KG1 (cell line): ENCODE measurements at regions not wholly inside any gene's neighbourhood (a gene's known extent, or its start where the extent isn't known, plus 50 kb on each side); places are given as distances from the start of the nearest gene placed in this dataset.
"Not testable (repeated sequence)": the region's sequence is repeated elsewhere in the genome, so short reads cannot be mapped to it uniquely, and the experiment has no call there.

Source experiments
- DNase-seq: peaks from one replicate; lab custom pipeline; 2025; lab: John Stamatoyannopoulos, UW

DNA sequence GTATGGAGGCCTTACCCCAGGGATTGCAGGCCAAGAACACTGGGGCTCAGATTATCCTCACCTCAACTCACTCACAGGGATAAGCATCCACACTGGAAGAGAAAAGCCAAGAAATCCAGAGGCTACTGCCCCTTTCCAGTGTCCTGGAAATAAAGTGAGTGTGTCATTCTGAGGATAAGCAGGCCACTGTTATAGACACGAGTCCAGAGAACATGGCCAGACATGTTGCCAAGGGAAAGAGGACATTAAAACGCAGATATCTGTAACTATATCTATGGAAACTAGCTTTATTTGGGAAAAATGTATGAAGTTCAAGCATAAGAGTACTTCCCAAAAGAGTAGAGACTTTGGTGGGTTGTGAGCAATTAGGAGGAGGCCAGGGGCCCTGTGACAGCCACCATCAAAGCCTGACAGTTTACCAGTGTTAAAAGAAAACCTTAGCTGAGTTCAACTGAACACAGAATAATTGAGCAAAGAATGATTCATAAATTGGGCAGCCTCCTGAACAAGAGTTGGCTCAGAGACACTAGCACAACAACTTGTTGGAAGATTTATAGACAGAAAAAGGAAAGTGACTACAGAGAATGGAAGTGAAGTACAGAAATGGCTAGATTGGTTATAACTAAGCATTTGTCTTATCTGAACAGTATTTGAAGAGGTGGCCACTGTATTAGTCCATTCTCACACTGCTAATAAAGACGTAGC is 1222.2 kb downstream of the STIM2 start:
- DNase-seq: no peak

DNA sequence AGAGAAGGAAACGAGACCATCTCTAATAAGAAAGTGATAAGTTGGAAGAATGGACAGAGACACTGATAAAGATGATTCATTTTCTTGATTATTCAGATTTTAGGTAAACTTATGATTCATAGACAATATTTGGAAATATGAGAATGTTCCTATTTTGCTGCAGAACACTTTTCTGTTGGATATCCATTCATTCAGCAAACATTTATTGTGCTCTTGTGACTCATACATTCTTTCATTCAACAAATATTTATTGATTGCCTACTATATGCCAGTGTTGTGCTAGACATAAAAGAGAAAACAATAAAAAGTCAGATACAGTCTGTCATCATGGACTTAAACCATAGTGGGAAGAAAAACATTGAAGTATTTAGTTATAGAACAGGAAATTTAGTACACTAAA is 1232.0 kb downstream of the STIM2 start:
- no peak for DNase-seq

DNA sequence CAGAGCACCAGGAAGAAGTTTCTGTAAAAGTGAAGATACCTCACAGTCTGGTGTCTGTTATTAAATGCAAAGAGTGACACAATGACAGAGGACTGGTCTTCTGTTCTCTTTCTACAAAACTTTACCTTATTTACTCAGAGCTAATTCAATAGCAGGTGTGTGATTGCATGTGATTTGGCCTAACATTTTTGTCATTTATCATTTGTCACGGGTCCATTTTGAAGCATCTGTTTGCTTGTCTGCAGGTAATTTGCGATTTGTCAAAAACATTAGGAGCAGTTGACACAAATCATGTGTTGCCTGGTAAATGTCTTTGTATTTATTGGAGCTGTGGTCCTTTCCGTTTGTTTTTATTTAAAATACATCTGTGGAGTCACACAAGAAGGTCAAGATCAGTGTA is 1232.4 kb downstream of the STIM2 start:
- no peak for DNase-seq

DNA sequence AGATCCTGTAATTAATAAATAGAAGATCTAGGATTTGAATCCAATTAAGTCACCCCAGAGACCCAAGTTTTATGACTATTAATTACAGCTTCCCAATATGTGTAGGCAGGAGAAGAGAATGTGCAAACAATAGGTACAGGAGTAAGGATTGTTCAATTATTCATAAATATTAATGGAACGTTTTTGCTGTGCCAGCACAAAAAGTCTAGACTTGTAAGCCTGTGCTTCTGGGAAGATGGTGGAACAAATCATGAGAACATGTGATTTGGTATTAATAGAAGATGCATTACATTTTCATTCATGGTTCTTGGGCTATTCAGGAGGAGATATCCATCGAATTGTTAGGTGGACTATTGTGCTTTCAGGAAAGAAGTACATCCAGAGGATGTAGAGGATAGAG is 1240.9 kb downstream of the STIM2 start:
- no peak for DNase-seq

DNA sequence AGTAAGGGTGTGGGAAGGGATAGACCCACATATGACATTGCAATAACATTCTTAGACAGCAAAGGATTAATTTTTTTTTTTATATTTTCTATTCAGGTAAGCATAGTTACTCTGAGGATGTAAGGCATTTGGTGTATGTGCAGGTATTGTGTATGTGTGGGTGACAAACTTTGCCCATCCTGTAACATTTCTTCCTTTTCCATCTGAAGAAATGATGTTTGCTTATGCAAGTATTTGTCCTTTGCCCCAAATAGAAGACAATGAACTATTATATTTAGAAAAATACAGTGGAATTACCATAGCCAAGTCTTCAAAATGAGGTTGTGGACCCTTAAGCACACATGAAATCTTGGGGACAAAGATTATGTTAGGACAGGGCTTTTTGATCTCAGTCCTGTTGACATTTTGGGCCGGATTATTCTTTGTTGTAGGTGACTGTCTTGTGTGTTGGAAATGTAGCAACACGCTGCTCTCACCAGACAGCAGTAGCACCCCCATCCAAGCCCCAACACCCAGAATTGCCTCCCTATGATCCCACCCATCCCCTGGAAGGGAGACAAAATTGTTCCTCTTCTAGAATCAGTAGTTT is 1244.7 kb downstream of the STIM2 start:
- no peak for DNase-seq

DNA sequence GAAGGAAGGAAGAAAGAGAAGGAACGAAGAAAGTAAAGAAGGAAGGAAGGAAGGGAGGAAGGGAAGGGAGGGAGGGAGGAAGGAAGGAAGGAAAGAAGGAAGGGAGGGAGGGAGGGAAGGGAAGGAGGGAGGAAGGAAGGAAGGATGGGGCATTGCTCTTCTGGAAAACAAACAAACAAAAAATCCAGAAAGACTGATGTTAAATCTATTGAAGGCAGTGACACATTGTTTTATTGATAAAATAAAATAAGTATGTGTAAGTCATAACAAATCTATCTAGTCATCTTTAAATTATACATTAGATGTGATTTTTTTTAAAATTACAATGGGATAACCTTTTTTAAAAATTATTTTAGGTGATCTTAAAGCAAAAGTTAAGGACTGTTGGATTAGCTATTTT is 1245.5 kb downstream of the STIM2 start:
- DNase-seq: no peak

DNA sequence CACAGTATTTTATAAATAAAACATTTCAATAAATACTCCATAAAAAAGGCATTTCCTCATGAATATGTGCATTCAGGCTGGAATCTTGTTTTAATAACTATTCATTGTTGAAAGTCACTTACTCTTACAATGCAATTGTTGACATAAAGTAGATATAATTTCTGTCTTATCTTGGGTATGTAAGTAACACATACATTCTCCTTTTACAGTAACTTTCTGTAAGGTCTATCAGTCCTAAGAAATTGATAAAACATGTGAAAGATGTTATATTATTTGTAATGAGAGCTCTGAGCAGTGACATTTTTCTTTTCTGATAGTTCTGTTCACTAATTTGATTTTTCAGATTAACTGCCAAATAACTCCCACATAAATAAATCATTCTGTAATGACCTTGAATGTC is 1249.2 kb downstream of the STIM2 start:
- DNase-seq: no peak

DNA sequence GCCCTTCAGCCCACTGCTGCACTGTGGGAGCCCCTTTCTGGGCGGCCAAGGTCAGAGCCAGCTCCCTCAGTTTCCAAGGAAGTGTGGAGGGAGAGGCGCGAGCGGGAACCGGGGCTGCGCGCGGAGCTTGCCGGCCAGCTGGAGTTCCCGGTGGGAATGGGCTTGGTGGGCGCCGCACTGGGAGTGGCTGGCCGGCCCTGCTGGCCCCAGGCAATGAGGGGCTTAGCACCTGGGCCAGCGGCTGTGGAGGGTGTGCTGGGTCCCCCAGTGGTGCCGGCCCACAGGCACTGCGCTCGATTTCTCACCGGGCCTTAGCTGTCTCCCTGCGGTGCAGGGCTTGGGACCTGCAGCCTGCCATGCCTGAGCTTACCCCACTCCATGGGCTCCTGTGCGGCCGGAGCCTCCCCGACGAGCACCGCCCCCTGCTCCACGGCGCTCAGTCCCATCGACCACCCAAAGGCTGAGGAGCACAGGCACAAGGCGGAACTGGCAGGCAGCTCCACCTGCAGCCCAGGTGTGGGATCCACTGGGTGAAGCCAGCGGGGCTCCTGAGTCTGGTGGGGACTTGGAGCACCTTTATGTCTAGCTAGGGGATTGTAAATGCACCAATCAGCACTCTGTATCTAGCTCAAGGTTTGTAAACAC is 1252.2 kb downstream of the STIM2 start:
- not testable (repeated sequence) for DNase-seq

DNA sequence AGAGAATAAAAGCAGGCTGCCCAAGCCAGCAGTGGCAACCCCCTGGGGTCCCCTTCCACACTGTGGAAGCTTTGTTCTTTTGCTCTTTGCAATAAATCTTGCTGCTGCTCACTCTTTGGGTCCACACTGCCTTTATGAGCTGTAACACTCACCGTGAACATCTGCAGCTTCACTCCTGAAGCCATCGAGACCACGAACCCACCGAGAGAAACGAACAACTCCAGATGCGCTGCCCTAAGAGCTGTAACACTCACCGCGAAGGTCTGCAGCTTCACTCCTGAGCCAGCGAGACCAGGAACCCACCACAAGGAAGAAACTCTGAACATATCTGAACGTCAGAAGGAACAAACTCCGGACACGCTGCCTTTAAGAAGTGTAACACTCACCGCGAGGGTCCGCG is 1252.9 kb downstream of the STIM2 start:
- DNase-seq: not testable (repeated sequence)

DNA sequence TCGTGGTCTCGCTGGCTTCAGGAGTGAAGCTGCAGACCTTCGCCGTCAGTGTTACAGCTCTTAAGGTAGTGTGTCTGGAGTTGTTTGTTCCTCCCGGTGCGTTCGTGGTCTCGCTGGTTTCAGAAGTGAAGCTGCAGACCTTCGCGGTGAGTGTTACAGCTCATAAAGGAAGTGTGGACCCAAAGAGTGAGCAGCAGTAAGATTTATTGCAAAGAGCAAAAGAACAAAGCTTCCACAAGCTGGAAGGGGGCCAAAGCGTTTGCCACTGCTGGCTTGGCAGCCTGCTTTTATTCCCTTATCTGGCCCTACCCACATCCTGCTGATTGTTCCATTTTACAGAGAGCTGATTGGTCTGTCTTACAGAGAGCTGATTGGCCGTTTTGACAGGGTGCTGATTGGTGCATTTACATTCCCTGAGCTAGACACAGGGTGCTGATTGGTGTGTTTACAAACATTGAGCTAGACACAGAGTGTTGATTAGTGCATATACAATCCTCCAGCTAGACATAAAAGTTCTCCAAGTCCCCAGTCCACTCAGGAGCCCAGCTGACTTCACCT is 1256.0 kb downstream of the STIM2 start:
- DNase-seq: not testable (repeated sequence)

DNA sequence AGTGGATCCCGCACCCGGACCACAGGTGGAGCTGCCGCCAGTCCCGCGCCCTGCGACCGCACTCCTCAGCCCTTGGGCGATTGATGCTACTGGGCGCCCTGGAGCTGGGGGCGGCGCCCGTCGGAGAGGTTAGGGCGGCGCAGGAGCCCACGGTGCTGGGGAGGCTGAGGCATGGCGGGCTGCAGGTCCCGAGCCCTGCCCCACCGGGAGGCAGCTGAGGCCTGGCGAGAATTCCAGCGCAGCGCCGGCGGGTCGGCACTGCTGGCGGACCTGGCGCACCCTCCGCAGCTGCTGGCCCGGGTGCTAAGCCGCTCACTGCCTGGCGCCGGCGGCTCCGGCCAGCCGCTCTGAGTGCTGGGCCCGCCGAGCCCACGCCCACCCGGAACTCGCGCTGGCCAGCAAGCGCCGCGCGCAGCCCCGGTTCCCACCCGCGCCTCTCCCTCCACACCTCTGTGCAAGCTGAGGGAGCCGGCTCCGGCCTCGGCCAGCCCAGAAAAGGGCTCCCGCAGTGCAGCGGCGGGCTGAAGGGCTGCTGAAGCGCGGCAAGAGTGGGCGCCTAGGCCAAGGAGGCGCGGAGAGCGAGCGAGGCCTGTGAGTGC is 1256.5 kb downstream of the STIM2 start:
- DNase-seq: no peak

DNA sequence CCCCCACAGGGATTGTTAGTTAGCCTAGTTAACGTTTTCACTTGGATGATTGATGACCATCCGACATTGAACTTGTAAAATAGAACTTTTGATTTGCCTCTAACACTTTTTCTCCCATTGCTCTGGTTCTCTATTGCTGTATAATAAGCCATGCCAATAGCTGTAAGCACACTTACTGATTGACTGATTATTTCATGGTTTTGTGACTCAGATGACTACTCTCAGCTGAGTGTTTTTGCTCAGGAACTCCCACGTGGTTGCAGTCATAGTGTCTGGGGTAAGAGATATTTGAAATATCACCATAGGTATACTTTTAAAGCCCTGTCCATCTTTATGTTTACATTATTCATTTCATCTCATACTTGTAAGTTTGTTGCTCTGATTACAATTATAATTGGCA is 1285.5 kb downstream of the STIM2 start:
- DNase-seq: no peak

DNA sequence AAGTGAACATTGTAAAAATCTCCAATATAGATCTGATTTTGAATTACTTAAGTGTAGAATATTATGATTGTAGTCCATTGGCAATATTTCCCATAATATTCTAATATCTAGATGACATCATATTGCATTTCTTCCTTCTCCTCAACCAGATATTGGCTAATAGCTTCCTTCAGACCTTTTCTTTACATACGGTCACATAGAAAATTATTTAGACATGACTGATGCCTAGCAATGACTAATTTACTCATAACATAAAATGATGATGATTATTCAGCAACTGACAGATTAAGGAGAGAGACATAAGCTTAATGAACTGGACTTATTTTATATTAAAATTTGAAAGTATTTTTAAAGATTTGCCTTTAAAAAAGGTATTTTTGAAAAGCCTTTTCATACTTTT is 1287.6 kb downstream of the STIM2 start:
- DNase-seq: no peak

DNA sequence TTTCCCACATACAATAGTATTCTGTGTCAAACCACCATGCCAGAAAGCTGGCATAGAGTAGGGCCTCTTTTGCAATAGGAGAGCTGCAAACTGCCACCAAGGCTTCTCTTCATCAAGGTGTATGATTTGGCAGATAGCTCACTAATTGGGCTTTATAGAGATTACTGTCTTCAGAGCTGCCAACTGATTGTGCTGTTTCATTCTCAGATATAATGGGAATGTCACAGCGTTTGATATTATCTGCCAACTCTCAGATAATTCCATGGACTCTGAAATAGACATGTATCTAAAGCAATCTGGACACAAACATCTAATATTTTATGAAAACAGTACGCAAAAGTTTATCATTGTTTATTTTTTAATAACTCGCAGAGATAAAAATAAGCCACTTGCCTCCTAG is 1289.1 kb downstream of the STIM2 start:
- no peak for DNase-seq

DNA sequence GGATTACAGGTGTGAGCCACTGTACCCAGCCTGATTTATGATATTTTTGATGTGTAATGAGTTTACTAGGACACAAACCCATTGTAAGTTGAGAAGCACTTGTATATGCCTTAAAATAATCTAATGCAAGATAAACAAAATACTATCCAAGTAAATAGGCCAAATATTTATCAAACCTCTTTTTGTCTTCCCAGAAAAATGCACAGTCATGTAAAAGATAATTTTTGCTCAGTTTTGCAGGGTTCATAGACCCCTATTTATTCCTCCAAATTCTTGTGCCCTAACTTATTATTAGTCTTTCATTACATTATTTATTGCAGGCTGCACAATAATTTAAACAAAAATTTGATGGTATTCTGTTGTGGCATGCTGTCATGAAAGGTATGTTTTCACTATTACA is 1290.7 kb downstream of the STIM2 start:
- no peak for DNase-seq

DNA sequence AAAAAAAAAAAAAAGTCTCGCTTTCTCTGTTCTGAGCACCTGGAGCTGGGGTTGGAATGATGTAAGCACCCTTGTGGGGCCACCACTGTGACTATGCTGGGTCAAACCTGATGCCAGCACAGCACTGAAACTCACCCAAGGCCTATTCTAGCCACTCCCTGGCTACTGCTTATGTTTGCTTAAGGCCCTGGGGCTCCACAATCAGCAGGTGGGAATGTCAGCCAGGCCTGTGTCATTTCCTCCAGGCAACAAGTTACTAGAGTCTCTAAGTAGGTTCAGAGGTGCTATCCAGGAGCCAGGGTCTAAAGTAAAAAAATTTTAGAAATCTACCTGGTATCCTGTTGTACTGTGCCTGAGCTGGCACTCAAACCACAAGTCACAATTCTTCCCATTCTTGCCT is 1306.8 kb downstream of the STIM2 start:
- DNase-seq: no peak

DNA sequence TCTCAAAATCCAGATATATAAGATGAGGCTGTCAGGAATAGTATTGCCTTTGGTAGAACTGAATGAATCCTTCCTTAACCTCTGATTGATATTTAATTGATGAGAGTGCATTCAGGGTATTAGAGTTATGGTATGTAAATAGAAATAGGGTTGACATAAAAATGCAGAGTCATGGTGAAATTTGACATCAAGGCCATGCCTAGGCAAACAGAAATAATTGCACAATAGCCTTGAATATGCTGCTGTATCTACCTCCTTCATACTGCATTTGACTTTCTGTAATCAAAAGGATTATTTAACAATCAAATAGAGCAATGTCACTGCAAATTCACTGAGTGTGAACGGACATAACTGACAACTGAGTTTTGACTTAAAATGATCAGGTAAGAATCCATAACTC is 1316.3 kb downstream of the STIM2 start:
- DNase-seq: no peak

DNA sequence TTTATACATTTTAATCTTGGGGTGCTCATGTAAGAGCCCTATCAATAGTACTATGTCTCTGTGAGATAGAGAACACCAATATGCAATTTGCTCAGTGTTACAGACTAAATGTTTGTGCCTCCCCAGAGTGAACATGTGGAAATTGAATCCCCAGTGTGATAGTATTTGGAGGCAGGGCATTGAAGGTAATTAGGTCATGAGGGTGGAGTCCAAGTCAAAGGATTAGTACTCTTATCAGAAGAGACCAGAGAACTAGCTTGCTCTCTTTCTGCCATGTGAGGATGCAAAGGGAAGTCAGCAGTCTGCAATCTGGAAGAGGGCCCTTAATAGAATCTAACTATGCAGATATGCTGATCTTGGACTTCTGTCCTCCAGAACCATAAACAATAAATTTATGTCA is 1317.0 kb downstream of the STIM2 start:
- no peak for DNase-seq

DNA sequence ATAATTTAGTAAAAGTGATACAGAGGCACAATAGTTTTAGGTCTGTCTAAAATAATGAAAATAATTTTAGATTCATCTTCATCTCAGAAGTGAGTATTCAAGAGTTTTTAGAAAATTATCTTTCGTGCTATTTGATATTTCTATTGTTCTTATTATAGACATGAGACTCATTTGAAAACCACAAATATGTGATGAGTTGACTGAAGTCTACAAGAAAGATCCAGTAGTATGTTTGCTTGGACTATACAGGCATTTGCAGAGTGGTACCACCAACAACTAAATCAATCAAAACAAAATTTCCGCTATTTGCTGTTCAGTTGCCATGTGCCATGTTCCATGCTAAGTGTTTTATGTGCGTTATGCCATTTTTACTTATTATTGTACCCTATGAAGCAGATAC is 1318.5 kb downstream of the STIM2 start:
- DNase-seq: no peak

DNA sequence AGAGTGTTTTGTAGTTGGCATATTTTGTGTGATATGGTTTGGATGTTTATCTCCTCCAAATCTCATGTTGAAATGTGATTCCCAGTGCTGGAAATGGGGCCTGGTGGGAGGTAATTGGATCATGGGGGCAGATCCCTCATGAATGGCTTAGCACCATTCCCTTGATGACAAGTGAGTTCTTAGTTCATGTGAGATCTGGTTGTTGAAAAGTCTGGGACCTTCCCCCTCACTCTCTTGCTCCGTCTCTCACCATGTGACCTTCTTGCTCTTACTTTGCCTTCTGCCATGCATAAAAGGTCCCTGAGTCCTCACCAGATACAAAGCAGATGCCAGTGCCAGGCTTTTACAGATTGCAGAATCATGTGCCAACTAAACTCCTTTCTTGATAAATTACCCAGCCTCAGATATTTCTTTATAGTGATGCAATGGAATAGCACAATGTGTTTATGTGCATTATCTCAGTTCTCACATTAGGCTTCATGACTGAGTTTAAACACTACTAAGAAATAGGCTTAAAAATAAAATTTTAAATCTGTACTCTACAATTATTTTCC is 1348.8 kb downstream of the STIM2 start:
- DNase-seq: no peak

DNA sequence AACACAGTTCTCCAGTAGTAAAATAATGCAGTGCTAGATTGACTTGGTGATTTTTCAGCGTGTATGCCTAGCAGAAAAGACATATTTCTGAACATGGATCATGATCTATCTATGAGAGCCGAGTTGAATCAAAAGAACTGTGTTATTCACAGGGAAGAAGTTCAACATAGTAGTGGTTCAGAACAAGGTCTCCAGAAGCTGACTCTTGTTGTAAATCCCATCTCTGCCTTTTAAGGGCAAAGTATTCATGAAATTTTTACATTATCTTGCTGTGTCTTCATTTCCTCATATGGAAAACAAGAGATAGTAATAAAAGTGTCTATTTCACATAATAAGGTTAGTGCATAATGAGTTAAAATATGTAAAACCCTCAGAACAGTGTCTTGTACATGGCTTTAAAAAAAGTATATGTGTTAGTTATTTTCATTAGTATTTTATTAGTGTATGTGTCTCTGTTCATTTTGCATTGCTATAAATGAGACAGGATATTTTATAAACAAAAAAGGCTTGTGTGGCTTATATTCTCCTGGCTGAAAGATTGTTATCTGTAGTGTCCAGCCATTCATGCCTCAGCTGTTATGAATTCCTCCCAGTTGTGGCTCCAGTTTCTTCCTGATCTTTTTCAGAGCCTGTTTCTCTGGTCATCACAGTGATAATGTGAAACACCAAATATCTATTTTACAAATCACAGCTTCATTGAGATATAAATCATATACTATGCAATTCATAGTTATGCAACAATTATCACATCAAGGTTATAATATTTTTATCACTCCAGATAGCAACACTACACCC is 1351.2 kb downstream of the STIM2 start:
- no peak for DNase-seq

DNA sequence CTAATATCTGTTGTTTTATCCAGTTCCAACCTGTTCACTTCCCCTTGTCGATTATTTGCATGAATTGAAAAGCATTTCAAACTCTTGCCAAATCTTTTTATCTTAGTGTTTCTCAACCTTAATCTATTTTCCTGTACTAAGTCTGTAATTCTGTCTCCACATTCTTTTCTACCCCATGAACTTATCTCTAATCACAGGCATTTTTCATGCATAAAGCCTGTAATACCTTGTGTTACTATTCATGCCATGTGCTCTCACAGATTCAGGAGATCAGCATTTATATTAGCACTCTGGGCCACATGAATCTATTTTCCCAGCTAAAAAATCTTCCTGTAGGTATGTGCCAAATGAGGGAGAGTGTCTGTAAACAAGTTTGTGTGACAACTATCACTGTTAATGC is 1360.9 kb downstream of the STIM2 start:
- DNase-seq: no peak
